ENCODE measurements at regions not wholly inside any gene's neighbourhood (a gene's known extent, or its start where the extent isn't known, plus 50 kb on each side); places are given as distances from the start of the nearest gene placed in this dataset.
"Not testable (repeated sequence)": the region's sequence is repeated elsewhere in the genome, so short reads cannot be mapped to it uniquely, and the experiment has no call there.

- Histone ChIP-seq H3K4me3 (ENCODE audit: low read length) (no peak overlapping the region), H3K27me3 (ENCODE audit: insufficient read depth, low read length) (no peaks in the 10 kb centered on the region), H3K9me3 (ENCODE audit: low read depth, low read length) (peaks cover 23% of the 10 kb centered on the region), H3K4me1 (ENCODE audit: insufficient read depth, low read length) (no peaks in the 10 kb centered on the region)
These were observed 1617.2 kb upstream of the AGA start for GRCh38 chr4:179059396-179059795.

GRCh38 chr4:179066254-179066653 lies 1624.0 kb upstream of the AGA start:
- H3K4me3 ChIP-seq (ENCODE audit: low read length); H3K27me3 ChIP-seq (ENCODE audit: insufficient read depth, low read length); H3K4me1 ChIP-seq (ENCODE audit: insufficient read depth, low read length): not testable (repeated sequence)
- H3K9me3 ChIP-seq (ENCODE audit: low read depth, low read length) = peaks cover 17% of the 10 kb centered on the region

GRCh38 chr4:179071131-179071530 lies 1628.9 kb upstream of the AGA start:
- H3K9me3 ChIP-seq (ENCODE audit: low read depth, low read length) = no peaks in the 10 kb centered on the region
- no peaks in the 10 kb centered on the region for H3K4me1 ChIP-seq (ENCODE audit: insufficient read depth, low read length)
- H3K27me3 ChIP-seq (ENCODE audit: insufficient read depth, low read length) = no peaks in the 10 kb centered on the region
- no peak overlapping the region for H3K4me3 ChIP-seq (ENCODE audit: low read length)

- H3K4me3 ChIP-seq (ENCODE audit: low read length) = no peak overlapping the region
These were observed 1634.6 kb upstream of the AGA start for GRCh38 chr4:179076865-179077264.

GRCh38 chr4:179095585-179096221 lies 1653.5 kb upstream of the AGA start:
- Histone ChIP-seq H3K27me3 (ENCODE audit: insufficient read depth, low read length) (no peaks in the 10 kb centered on the region), H3K9me3 (ENCODE audit: low read depth, low read length) (no peaks in the 10 kb centered on the region), H3K4me1 (ENCODE audit: insufficient read depth, low read length) (no peaks in the 10 kb centered on the region), H3K4me3 (ENCODE audit: low read length) (no peak overlapping the region)

More at GRCh38 chr4:179076865-179077264, 1634.6 kb upstream of the AGA start:
- no peaks in the 10 kb centered on the region for H3K4me1 ChIP-seq (ENCODE audit: insufficient read depth, low read length)
- H3K27me3 ChIP-seq (ENCODE audit: insufficient read depth, low read length) = no peaks in the 10 kb centered on the region
- no peaks in the 10 kb centered on the region for H3K9me3 ChIP-seq (ENCODE audit: low read depth, low read length)

GRCh38 chr4:179097741-179098140 lies 1655.5 kb upstream of the AGA start:
- Histone ChIP-seq H3K9me3 (ENCODE audit: low read depth, low read length) (no peaks in the 10 kb centered on the region), H3K4me3 (ENCODE audit: low read length) (no peak overlapping the region), H3K4me1 (ENCODE audit: insufficient read depth, low read length) (no peaks in the 10 kb centered on the region), H3K27me3 (ENCODE audit: insufficient read depth, low read length) (no peaks in the 10 kb centered on the region)

GRCh38 chr4:179110356-179110755 lies 1668.1 kb upstream of the AGA start:
- H3K4me3 ChIP-seq (ENCODE audit: low read length) = no peak overlapping the region
- H3K4me1 ChIP-seq (ENCODE audit: insufficient read depth, low read length) = no peaks in the 10 kb centered on the region
- H3K27me3 ChIP-seq (ENCODE audit: insufficient read depth, low read length) = no peaks in the 10 kb centered on the region
- peaks cover 6% of the 10 kb centered on the region for H3K9me3 ChIP-seq (ENCODE audit: low read depth, low read length)

GRCh38 chr4:179110816-179111215 lies 1668.6 kb upstream of the AGA start:
- no peaks in the 10 kb centered on the region for H3K4me1 ChIP-seq (ENCODE audit: insufficient read depth, low read length)
- peaks cover 6% of the 10 kb centered on the region for H3K9me3 ChIP-seq (ENCODE audit: low read depth, low read length)
- no peaks in the 10 kb centered on the region for H3K27me3 ChIP-seq (ENCODE audit: insufficient read depth, low read length)
- no peak overlapping the region for H3K4me3 ChIP-seq (ENCODE audit: low read length)

GRCh38 chr4:179112441-179113170 lies 1670.4 kb upstream of the AGA start:
- H3K4me1 ChIP-seq (ENCODE audit: insufficient read depth, low read length) = no peaks in the 10 kb centered on the region
- H3K4me3 ChIP-seq (ENCODE audit: low read length) = no peak overlapping the region
- no peaks in the 10 kb centered on the region for H3K27me3 ChIP-seq (ENCODE audit: insufficient read depth, low read length)
- H3K9me3 ChIP-seq (ENCODE audit: low read depth, low read length) = peaks cover 2% of the 10 kb centered on the region

GRCh38 chr4:179114615-179115014 lies 1672.4 kb upstream of the AGA start:
- no peaks in the 10 kb centered on the region for H3K4me1 ChIP-seq (ENCODE audit: insufficient read depth, low read length)
- no peaks in the 10 kb centered on the region for H3K9me3 ChIP-seq (ENCODE audit: low read depth, low read length)
- H3K4me3 ChIP-seq (ENCODE audit: low read length) = no peak overlapping the region
- H3K27me3 ChIP-seq (ENCODE audit: insufficient read depth, low read length) = no peaks in the 10 kb centered on the region

GRCh38 chr4:179116011-179116410 lies 1673.8 kb upstream of the AGA start:
- no peaks in the 10 kb centered on the region for H3K4me1 ChIP-seq (ENCODE audit: insufficient read depth, low read length)
- no peaks in the 10 kb centered on the region for H3K27me3 ChIP-seq (ENCODE audit: insufficient read depth, low read length)
- no peak overlapping the region for H3K4me3 ChIP-seq (ENCODE audit: low read length)
- peaks cover 3% of the 10 kb centered on the region for H3K9me3 ChIP-seq (ENCODE audit: low read depth, low read length)

GRCh38 chr4:179116581-179116980 lies 1674.3 kb upstream of the AGA start:
- H3K9me3 ChIP-seq (ENCODE audit: low read depth, low read length) = peaks cover 4% of the 10 kb centered on the region
- no peaks in the 10 kb centered on the region for H3K27me3 ChIP-seq (ENCODE audit: insufficient read depth, low read length)
- no peaks in the 10 kb centered on the region for H3K4me1 ChIP-seq (ENCODE audit: insufficient read depth, low read length)
- no peak overlapping the region for H3K4me3 ChIP-seq (ENCODE audit: low read length)

- H3K27me3 ChIP-seq (ENCODE audit: insufficient read depth, low read length) = no peaks in the 10 kb centered on the region
- no peak overlapping the region for H3K4me3 ChIP-seq (ENCODE audit: low read length)
- peaks cover 4% of the 10 kb centered on the region for H3K9me3 ChIP-seq (ENCODE audit: low read depth, low read length)
- H3K4me1 ChIP-seq (ENCODE audit: insufficient read depth, low read length) = no peaks in the 10 kb centered on the region
These were observed 1680.8 kb upstream of the AGA start for GRCh38 chr4:179123084-179123483.

- Histone ChIP-seq H3K4me3 (ENCODE audit: low read length) (no peak overlapping the region), H3K27me3 (ENCODE audit: insufficient read depth, low read length) (no peaks in the 10 kb centered on the region), H3K9me3 (ENCODE audit: low read depth, low read length) (peaks cover 4% of the 10 kb centered on the region), H3K4me1 (ENCODE audit: insufficient read depth, low read length) (no peaks in the 10 kb centered on the region)
These were observed 1682.2 kb upstream of the AGA start for GRCh38 chr4:179124419-179124818.

- Histone ChIP-seq H3K4me1 (ENCODE audit: insufficient read depth, low read length) (no peaks in the 10 kb centered on the region), H3K9me3 (ENCODE audit: low read depth, low read length) (peaks cover 4% of the 10 kb centered on the region), H3K4me3 (ENCODE audit: low read length) (no peak overlapping the region), H3K27me3 (ENCODE audit: insufficient read depth, low read length) (no peaks in the 10 kb centered on the region)
These were observed 1682.7 kb upstream of the AGA start for GRCh38 chr4:179124957-179125356.

- Histone ChIP-seq H3K9me3 (ENCODE audit: low read depth, low read length) (peaks cover 2% of the 10 kb centered on the region), H3K27me3 (ENCODE audit: insufficient read depth, low read length) (no peaks in the 10 kb centered on the region), H3K4me3 (ENCODE audit: low read length) (no peak overlapping the region), H3K4me1 (ENCODE audit: insufficient read depth, low read length) (no peaks in the 10 kb centered on the region)
These were observed 1683.6 kb upstream of the AGA start for GRCh38 chr4:179125870-179126269.
